SK-N-SH treated with all-trans-retinoic acid at 6 μM for 48 hours (cell line): ENCODE measurements at regions not wholly inside any gene's neighbourhood (a gene's known extent, or its start where the extent isn't known, plus 50 kb on each side); places are given as distances from the start of the nearest gene placed in this dataset.

Experiments used
- BACH2 ChIP-seq: fragments of 250-450 bp; sonication (Bioruptor Pico); IDR thresholded peaks from 2 replicates; pipeline ENCODE4 v1.9.0; 2021; ENCODE audit warnings: mild to moderate bottlenecking, borderline replicate concordance
- ESRRG ChIP-seq: fragments of 250-450 bp; sonication (Bioruptor Pico); IDR thresholded peaks from 2 replicates; pipeline ENCODE4 v1.6.1; 2021; ENCODE audit warnings: mild to moderate bottlenecking
- PATZ1 ChIP-seq: fragments of 250-450 bp; sonication (Bioruptor Pico); IDR thresholded peaks from 2 replicates; pipeline ENCODE4 v1.8.0; 2020; ENCODE audit warnings: mild to moderate bottlenecking, moderate library complexity, borderline replicate concordance
- PPARA ChIP-seq: fragments of 250-450 bp; sonication (Bioruptor Pico); IDR thresholded peaks from 2 replicates; pipeline ENCODE4 v1.5.0; 2020; ENCODE audit warnings: mild to moderate bottlenecking, borderline replicate concordance
- TF ChIP-seq, protein P1 (sequence below): fragments of 250-450 bp; sonication (Bioruptor Pico); IDR thresholded peaks from 2 replicates; pipeline ENCODE4 v1.5.0; 2020; ENCODE audit warnings: mild to moderate bottlenecking, moderate library complexity

GRCh38 chr21:18893406-18893805, 489.8 kb upstream of the TMPRSS15 start:
- TF ChIP-seq PPARA (CRISPR knock-in tag) (no peak), BACH2 (no peak), ESRRG (CRISPR knock-in tag) (no peak), PATZ1 (CRISPR knock-in tag) (no peak)
- TF ChIP-seq, protein P1, sequence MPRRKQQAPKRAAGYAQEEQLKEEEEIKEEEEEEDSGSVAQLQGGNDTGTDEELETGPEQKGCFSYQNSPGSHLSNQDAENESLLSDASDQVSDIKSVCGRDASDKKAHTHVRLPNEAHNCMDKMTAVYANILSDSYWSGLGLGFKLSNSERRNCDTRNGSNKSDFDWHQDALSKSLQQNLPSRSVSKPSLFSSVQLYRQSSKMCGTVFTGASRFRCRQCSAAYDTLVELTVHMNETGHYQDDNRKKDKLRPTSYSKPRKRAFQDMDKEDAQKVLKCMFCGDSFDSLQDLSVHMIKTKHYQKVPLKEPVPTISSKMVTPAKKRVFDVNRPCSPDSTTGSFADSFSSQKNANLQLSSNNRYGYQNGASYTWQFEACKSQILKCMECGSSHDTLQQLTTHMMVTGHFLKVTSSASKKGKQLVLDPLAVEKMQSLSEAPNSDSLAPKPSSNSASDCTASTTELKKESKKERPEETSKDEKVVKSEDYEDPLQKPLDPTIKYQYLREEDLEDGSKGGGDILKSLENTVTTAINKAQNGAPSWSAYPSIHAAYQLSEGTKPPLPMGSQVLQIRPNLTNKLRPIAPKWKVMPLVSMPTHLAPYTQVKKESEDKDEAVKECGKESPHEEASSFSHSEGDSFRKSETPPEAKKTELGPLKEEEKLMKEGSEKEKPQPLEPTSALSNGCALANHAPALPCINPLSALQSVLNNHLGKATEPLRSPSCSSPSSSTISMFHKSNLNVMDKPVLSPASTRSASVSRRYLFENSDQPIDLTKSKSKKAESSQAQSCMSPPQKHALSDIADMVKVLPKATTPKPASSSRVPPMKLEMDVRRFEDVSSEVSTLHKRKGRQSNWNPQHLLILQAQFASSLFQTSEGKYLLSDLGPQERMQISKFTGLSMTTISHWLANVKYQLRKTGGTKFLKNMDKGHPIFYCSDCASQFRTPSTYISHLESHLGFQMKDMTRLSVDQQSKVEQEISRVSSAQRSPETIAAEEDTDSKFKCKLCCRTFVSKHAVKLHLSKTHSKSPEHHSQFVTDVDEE (CRISPR knock-in tag), result no peak
